GM06990 (cell line): ENCODE measurements at regions not wholly inside any gene's neighbourhood (a gene's known extent, or its start where the extent isn't known, plus 50 kb on each side); places are given as distances from the start of the nearest gene placed in this dataset.

Source experiments
- DNase-seq: peaks from one replicate; pipeline ENCODE4 v3.0.0-alpha.2; 2011; ENCODE audit not compliant: insufficient read length; ENCODE audit errors: extremely low read depth
- H3K27me3 ChIP-seq: replicated peaks from 2 replicates; pipeline ENCODE4 v1.6.0; 2011; ENCODE audit warnings: low read length; ENCODE audit not compliant: control insufficient read depth, insufficient read depth
- H3K36me3 ChIP-seq: 2 replicates; pipeline ENCODE4 v1.5.1; 2011; ENCODE audit warnings: low read length; ENCODE audit not compliant: control insufficient read depth, insufficient read depth
- H3K4me3 ChIP-seq: replicated peaks from 2 replicates; pipeline ENCODE4 v1.5.1; 2011; ENCODE audit warnings: low read depth, mild to moderate bottlenecking, control low read depth, low read length
- TF ChIP-seq, protein P1 (sequence below): IDR thresholded peaks from 2 replicates; pipeline ENCODE4 v1.5.1; 2011; ENCODE audit warnings: low read length, control low read depth, mild to moderate bottlenecking, inconsistent platforms; ENCODE audit not compliant: insufficient read depth, poor library complexity, severe bottlenecking

DNA sequence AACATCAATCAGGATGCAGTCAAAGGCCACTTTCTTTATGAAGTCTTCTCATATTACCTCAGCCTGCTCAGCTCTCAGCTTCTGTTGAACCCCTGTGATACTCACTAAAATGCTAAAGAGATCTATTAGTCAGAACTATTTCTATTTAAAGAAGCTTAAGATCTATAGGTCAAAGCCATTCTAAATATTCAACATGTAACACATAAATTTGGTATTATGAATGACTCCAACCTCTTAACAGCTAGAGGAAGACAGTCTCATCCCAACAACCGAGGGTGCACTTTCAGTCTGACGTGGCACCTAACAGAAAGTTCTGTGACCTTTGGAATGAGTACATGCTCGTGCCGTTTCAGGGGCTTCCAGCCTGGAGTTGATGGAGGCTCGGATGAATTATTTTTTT, 301.5 kb upstream of the VLDLR start:
- DNase-seq, result no peak
- H3K4me3 ChIP-seq, result no peak overlapping the region
- TF ChIP-seq, protein P1, sequence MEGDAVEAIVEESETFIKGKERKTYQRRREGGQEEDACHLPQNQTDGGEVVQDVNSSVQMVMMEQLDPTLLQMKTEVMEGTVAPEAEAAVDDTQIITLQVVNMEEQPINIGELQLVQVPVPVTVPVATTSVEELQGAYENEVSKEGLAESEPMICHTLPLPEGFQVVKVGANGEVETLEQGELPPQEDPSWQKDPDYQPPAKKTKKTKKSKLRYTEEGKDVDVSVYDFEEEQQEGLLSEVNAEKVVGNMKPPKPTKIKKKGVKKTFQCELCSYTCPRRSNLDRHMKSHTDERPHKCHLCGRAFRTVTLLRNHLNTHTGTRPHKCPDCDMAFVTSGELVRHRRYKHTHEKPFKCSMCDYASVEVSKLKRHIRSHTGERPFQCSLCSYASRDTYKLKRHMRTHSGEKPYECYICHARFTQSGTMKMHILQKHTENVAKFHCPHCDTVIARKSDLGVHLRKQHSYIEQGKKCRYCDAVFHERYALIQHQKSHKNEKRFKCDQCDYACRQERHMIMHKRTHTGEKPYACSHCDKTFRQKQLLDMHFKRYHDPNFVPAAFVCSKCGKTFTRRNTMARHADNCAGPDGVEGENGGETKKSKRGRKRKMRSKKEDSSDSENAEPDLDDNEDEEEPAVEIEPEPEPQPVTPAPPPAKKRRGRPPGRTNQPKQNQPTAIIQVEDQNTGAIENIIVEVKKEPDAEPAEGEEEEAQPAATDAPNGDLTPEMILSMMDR, result no peak
- H3K27me3 ChIP-seq, result no peaks in the 10 kb centered on the region
- H3K36me3 ChIP-seq, result no peaks in the 10 kb centered on the region

DNA sequence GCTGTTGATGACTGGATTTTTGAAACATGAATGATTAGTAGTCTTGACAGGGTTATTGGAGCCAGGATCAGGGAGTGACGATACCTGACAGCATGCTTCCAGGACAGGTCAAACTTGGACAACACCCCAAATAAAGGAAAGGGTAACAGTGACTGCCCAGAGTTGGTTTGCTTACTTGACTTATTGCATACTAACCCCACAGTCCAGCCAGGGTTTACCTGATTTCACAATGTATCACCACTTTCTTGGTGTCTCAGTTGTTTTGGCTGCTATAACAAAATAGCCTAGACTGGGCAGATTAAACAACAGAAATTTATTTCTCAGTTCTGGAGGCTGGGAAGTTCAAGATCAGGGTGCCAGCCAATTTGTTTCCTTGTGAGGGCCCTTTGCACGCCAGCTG, 301.0 kb upstream of the VLDLR start:
- no peak for DNase-seq
- TF ChIP-seq, protein P1, result no peak
- H3K4me3 ChIP-seq, result no peak overlapping the region
- no peaks in the 10 kb centered on the region for H3K27me3 ChIP-seq
- H3K36me3 ChIP-seq, result no peaks in the 10 kb centered on the region

DNA sequence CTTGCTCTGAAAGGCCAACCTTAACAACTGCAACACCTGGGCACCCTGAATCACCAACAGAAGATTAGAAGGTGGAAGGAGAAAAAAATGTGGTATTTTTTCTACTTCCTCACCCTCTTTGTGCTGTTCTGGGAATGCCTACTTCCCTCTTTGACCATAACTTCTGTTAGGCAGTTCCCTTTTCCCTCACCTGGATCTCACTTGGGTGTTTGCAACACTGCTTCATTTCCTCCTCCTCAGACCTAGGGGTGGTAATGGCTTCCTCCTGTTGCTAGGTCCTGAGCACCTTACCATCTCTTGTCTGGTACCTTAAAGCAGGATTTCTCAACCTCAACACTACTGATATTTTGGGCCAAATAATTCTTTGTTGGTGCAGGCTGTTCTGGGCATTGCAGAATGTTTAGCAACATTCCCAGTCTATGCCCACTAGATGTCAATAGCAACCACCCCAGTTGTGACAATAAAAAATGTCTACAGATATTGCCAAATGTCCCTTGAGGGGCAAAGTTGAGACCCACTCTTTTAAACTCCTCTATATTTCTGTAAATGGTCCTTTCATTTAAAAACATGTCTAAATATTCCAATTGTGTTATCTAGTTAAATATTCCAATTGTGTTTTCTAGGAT, 300.0 kb upstream of the VLDLR start:
- no peak for DNase-seq
- TF ChIP-seq, protein P1, result no peak
- Histone ChIP-seq H3K36me3 (no peaks in the 10 kb centered on the region), H3K27me3 (no peaks in the 10 kb centered on the region), H3K4me3 (no peak overlapping the region)

DNA sequence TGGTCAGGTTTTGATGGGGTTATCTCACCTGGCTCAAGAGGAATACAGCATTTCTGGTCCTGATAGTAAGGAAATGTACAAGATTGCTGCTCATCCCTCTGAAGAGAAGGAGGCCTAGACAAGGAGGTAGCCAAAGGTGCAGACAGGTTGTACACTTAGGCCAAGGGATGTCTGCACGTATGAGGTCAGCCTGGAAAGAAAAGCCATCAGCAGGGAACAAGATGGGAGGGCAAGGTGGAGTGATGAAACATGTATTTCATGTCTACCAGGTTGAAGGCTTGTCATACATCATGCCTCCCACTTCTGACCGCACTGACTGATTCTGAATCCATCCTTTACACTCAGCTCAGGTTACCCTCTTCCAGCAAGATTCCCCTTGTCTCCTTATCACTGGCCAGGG, 296.8 kb upstream of the VLDLR start:
- DNase-seq, result no peak
- TF ChIP-seq, protein P1, result no peak
- no peaks in the 10 kb centered on the region for H3K27me3 ChIP-seq
- no peak overlapping the region for H3K4me3 ChIP-seq
- no peaks in the 10 kb centered on the region for H3K36me3 ChIP-seq

DNA sequence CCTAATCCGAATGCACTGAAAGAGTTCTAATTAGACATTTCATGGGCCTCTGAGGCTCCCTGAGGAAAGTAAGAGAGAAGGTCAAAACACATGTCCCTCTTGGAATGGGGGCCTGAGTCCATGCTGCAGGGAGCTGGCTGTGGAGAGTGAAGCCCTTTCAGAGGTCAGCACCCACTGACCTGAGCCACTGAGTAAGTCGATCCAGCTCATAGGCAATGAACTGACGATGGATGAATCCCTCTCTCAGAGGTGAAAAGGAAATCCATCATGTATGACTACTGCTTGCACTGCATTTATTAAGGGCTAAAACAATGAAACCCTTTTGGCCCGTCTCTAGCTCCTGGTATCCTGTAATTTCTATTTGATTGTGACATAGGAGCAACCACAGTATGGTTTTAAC, 288.9 kb upstream of the VLDLR start:
- DNase-seq, result no peak
- no peak overlapping the region for H3K4me3 ChIP-seq
- no peaks in the 10 kb centered on the region; the same call in 1 of the 2 replicates for H3K27me3 ChIP-seq
- TF ChIP-seq, protein P1, result no peak
- H3K36me3 ChIP-seq, result no peaks in the 10 kb centered on the region

DNA sequence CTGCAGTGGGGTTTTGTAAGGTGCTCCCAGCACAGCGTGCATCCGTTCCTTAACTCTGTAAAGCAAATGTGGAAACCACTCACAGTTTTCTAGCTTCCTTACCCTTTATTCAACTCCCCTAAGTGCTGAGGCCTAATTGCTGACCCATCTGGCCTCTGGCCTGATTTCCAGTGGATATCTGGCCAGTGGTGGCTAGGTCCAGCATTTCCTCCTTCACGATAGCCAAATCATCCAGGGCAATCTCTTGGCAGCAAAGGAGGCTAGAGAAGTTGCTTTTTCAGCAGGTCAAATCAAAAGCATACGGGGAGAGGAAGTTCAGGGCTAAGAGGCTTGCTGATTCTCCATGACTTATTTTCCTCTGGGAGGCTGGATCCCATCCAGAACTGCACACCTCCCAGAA, 286.3 kb upstream of the VLDLR start:
- DNase-seq, result no peak
- TF ChIP-seq, protein P1, result no peak
- Histone ChIP-seq H3K36me3 (no peaks in the 10 kb centered on the region), H3K27me3 (no peaks in the 10 kb centered on the region; the same call in 1 of the 2 replicates), H3K4me3 (no peak overlapping the region)
